H1 (cell line): ENCODE measurements at regions not wholly inside any gene's neighbourhood (a gene's known extent, or its start where the extent isn't known, plus 50 kb on each side); places are given as distances from the start of the nearest gene placed in this dataset.

Experiments
- CHD2 ChIP-seq: IDR thresholded peaks from 2 replicates; pipeline ENCODE4 v1.6.1; 2012; ENCODE audit warnings: low read length, improper control_type of control experiment
- CTCF ChIP-seq, 3 experiments: IDR thresholded peaks; 1 replicate in 2 of 3; 2 replicates in 1 of 3; pipeline versions ENCODE4 v1.5.1 to v1.6.1; 2011; ENCODE audit warnings: low read length in 3 of 3, mild to moderate bottlenecking in 3 of 3, inconsistent platforms in 2 of 3, low read depth in 1 of 3, moderate library complexity in 1 of 3; ENCODE audit not compliant: insufficient read depth in 1 of 3; ENCODE audit errors: control extremely low read depth in 1 of 3
- KDM5A ChIP-seq: fragments of 200-600 bp; IDR thresholded peaks from 2 replicates; pipeline ENCODE4 v1.7.1; 2012; ENCODE audit warnings: mild to moderate bottlenecking, low read length, inconsistent platforms, mixed read lengths
- POLR2A ChIP-seq, 2 experiments: IDR thresholded peaks; 1 replicate in 1 of 2; 2 replicates in 1 of 2; pipeline ENCODE4 v1.6.1; 2011; ENCODE audit warnings: low read depth in 2 of 2, low read length in 2 of 2, mild to moderate bottlenecking in 2 of 2; ENCODE audit errors: control extremely low read depth in 1 of 2
- POLR2AphosphoS5 ChIP-seq: IDR thresholded peaks from 2 replicates; pipeline ENCODE4 v1.6.1; 2011; ENCODE audit warnings: low read depth, low read length
- TAF7 ChIP-seq: optimal IDR thresholded peaks from 2 replicates; pipeline ENCODE3; 2011; ENCODE audit warnings: low read depth, mild to moderate bottlenecking, inconsistent platforms, low read length, moderate library complexity, borderline replicate concordance
- TBP ChIP-seq: IDR thresholded peaks from 2 replicates; pipeline ENCODE4 v1.6.1; 2011; ENCODE audit warnings: low read depth, low read length, improper control_type of control experiment

DNA sequence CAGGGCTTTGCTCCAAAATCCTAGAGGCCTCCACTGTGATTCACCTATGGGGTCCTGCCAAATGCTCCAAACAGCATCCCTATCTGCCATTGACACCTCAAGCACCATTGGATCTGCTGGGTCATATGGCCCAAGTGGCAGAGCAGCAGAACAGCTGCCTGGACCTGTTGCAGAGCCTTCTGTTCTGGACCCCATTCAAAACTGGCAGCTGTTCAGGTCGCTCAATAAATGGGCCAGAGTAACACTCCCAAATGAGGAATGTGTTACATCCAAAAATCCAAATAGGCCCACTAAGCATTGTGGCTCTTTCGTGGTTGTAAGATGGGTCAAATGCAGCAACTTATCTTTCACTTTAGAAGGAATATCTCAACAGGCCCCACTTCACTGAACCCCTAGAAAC, 783.6 kb downstream of the DCDC2C start:
- no peak for TF ChIP-seq POLR2A (IDR thresholded peaks at IDR 0.05; ENCODE audit: control extremely low read depth in 1 of 2, low read depth in 2 of 2, low read length in 2 of 2)
- TF ChIP-seq CTCF (IDR thresholded peaks at IDR 0.05; ENCODE audit: control extremely low read depth in 1 of 3, insufficient read depth in 1 of 3, low read depth in 1 of 3, low read length in 3 of 3) = no peak
- no peak for TF ChIP-seq TAF7
- TF ChIP-seq TBP = no peak
- TF ChIP-seq POLR2AphosphoS5 = no peak
- TF ChIP-seq KDM5A = no peak
- TF ChIP-seq CHD2 = no peak
